Colonic mucosa (tissue), 4 donors: ENCODE measurements at regions not wholly inside any gene's neighbourhood (a gene's known extent, or its start where the extent isn't known, plus 50 kb on each side); places are given as distances from the start of the nearest gene placed in this dataset.

Source experiments
- DNase-seq: peaks from one replicate; pipeline ENCODE4 v3.0.0-alpha.2; 2020
- H3K27ac ChIP-seq: fragments of 200-600 bp; one replicate; pipeline ENCODE4 v1.8.0; 2021
- H3K27me3 ChIP-seq: fragments of 200-600 bp; one replicate; pipeline ENCODE4 v1.8.0; 2021
- H3K36me3 ChIP-seq: fragments of 200-600 bp; one replicate; pipeline ENCODE4 v1.8.0; 2021
- H3K4me1 ChIP-seq: fragments of 200-600 bp; one replicate; pipeline ENCODE4 v1.8.0; 2021; ENCODE audit warnings: mild to moderate bottlenecking
- H3K4me3 ChIP-seq: fragments of 200-600 bp; one replicate; pipeline ENCODE4 v1.8.0; 2021
- H3K9ac ChIP-seq, 2 donors: one replicate each; pipeline ENCODE4 v1.7.0; 2013; ENCODE audit warnings: control low read depth in 2 of 2, low read depth in 2 of 2, low read length in 2 of 2
- H3K9me3 ChIP-seq: fragments of 200-600 bp; one replicate; pipeline ENCODE4 v1.8.0; 2021
- intact Hi-C: fragments of 100-400 bp; cut with DNase I; formaldehyde crosslinking; loops from one replicate; pipeline ENCODE4 v1.14.1; 2022
- TF ChIP-seq, protein P1 (sequence below): fragments of 200-600 bp; IDR thresholded peaks from one replicate; pipeline ENCODE4 v1.8.0; 2022; ENCODE audit warnings: antibody characterized with exemption, mild to moderate bottlenecking
- donor health status: healthy.
- donor health status: DM: no; HTN: no; CAD: no.
- donor health status: DM: no; HTN: no; CAD: no.

DNA sequence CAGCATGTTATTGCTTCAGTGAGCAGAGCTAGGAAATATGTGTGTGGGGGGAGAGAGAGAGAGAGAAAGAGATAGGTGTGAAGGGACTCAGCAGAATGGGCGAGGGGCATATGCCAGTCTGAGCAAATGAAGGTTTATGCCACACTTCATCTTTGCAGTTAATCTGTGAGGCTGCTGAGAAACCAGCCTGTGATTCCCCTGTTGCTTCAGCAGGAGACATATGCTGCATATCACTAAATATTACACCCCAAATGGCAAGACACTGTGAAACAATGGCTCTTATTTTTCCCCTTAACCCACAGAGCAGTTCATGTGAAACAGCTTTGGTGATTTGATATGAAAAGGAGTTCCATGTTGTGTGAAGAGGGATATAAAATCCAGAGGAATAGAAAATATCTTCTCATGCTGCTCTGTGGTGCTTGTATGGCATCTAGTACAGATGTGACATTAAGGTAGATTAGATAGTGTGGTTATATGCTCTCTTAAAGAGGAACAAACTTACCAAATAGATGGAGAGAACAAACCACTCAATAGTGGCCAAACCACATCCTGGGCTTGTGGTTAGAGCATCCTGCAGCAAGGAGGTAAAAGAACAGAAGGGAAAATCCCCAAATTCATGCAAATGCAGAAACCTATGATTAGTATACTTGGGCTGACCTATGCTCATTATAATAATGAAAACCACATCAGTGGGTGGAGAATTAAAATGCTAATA is 864.2 kb downstream of the FAM181B start:
- no peaks in the 10 kb centered on the region for H3K9me3 ChIP-seq
- TF ChIP-seq, protein P1, sequence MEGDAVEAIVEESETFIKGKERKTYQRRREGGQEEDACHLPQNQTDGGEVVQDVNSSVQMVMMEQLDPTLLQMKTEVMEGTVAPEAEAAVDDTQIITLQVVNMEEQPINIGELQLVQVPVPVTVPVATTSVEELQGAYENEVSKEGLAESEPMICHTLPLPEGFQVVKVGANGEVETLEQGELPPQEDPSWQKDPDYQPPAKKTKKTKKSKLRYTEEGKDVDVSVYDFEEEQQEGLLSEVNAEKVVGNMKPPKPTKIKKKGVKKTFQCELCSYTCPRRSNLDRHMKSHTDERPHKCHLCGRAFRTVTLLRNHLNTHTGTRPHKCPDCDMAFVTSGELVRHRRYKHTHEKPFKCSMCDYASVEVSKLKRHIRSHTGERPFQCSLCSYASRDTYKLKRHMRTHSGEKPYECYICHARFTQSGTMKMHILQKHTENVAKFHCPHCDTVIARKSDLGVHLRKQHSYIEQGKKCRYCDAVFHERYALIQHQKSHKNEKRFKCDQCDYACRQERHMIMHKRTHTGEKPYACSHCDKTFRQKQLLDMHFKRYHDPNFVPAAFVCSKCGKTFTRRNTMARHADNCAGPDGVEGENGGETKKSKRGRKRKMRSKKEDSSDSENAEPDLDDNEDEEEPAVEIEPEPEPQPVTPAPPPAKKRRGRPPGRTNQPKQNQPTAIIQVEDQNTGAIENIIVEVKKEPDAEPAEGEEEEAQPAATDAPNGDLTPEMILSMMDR: no peak
- H3K27me3 ChIP-seq: no peaks in the 10 kb centered on the region
- intact Hi-C loops: no loop called here
- H3K9ac ChIP-seq: no peak overlapping the region
- H3K27ac ChIP-seq: no peak overlapping the region
- DNase-seq: peak; percentile 30
- no peak overlapping the region for H3K4me3 ChIP-seq
- no peaks in the 10 kb centered on the region for H3K36me3 ChIP-seq
- no peaks in the 10 kb centered on the region for H3K4me1 ChIP-seq

DNA sequence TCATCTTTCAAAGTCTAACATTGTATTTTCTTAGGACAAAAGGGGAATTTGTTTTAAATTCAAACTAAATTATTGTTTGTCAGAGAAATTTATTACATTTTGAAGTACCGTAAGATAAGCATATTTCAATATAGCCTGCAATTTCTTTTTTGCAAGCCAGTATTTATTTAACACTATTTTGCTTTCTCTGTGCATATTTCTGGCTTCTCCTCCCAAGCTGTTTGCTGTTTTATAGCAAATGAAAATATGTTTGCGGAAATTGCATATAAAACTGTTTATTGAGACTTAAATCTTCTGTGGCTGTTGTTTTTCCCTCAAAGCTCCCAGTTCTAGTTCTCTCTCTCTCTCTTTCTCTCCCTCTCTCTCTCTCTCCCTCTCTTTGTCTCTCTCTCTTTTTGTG is 866.8 kb downstream of the FAM181B start:
- Histone ChIP-seq H3K4me3 (no peak overlapping the region), H3K27me3 (no peaks in the 10 kb centered on the region), H3K4me1 (no peaks in the 10 kb centered on the region), H3K27ac (no peak overlapping the region), H3K36me3 (no peaks in the 10 kb centered on the region), H3K9me3 (no peaks in the 10 kb centered on the region), H3K9ac (no peak overlapping the region)
- no peak for DNase-seq
- TF ChIP-seq, protein P1: no peak
- intact Hi-C loops: no loop called here

DNA sequence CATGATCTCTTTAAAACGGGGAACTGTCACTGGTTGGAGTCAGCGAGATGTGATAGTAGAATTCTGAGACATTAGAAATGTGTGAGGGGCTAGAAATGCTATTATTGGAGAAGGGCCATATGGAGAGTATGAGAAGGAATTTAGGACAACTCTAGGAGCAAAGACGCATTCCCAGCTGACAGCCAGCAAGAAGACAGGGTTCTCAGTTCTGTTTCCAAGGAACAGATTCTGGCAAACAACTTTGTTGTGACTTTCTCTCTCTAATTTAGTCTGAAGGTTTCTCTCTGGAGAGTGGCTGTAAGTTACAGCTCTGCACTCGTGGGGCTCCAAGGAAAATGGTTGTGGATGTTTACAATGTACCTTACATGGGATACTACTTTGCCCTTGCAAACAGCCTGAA is 876.3 kb downstream of the FAM181B start:
- intact Hi-C loops: no loop called here
- TF ChIP-seq, protein P1: no peak
- no peak for DNase-seq
- Histone ChIP-seq H3K9me3 (no peaks in the 10 kb centered on the region), H3K9ac (no peak overlapping the region), H3K36me3 (no peaks in the 10 kb centered on the region), H3K27me3 (no peaks in the 10 kb centered on the region), H3K4me1 (no peaks in the 10 kb centered on the region), H3K4me3 (no peak overlapping the region), H3K27ac (no peak overlapping the region)

GRCh38 chr11:81853791-81854190 is 879.9 kb downstream of the FAM181B start:
- intact Hi-C loops: no loop called here
- Histone ChIP-seq H3K27ac (no peak overlapping the region), H3K9ac (no peak overlapping the region), H3K36me3 (no peaks in the 10 kb centered on the region), H3K9me3 (no peaks in the 10 kb centered on the region), H3K4me3 (no peak overlapping the region), H3K27me3 (no peaks in the 10 kb centered on the region), H3K4me1 (no peaks in the 10 kb centered on the region)
- no peak for DNase-seq
- TF ChIP-seq, protein P1: no peak

- Histone ChIP-seq H3K4me3 (no peak overlapping the region), H3K36me3 (no peaks in the 10 kb centered on the region), H3K27ac (no peak overlapping the region), H3K9me3 (no peaks in the 10 kb centered on the region), H3K4me1 (no peaks in the 10 kb centered on the region), H3K27me3 (no peaks in the 10 kb centered on the region), H3K9ac (no peak overlapping the region)
- intact Hi-C loops: no loop called here
- DNase-seq: no peak
- TF ChIP-seq, protein P1: no peak
These were observed 880.8 kb downstream of the FAM181B start for GRCh38 chr11:81852896-81853295.
